ENCODE measurements at regions not wholly inside any gene's neighbourhood (a gene's known extent, or its start where the extent isn't known, plus 50 kb on each side); places are given as distances from the start of the nearest gene placed in this dataset.

- H3K27me3 ChIP-seq = no peaks in the 10 kb centered on the region
- ATAC-seq = no peak
- DNase-seq = no peak
- 75% methylated on average over 11 of the region's 14 CpGs for WGBS (ENCODE audit: insufficient coverage, low coverage, low lambda C conversion rate, missing lambda C conversion rate)
- intact Hi-C loops (cut with DNase I) = no loop called here
- H3K36me3 ChIP-seq = no peaks in the 10 kb centered on the region
- TF ChIP-seq POLR2A (IDR thresholded peaks at IDR 0.05) (no peak), CTCF (IDR thresholded peaks at IDR 0.05) (no peak)
- H3K9me3 ChIP-seq = no peaks in the 10 kb centered on the region
- H3K4me1 ChIP-seq = no peaks in the 10 kb centered on the region
- H3K27ac ChIP-seq = no peak overlapping the region
- no peak overlapping the region for H3K4me3 ChIP-seq
Observed at GRCh38 chr5:142404046-142404477, 79.2 kb upstream of the SPRY4 start.

- intact Hi-C loops (cut with DNase I) = no loop called here
- H3K4me3 ChIP-seq = no peak overlapping the region
- no peak for TF ChIP-seq CTCF (IDR thresholded peaks at IDR 0.05)
- no peak for TF ChIP-seq POLR2A (IDR thresholded peaks at IDR 0.05)
- ATAC-seq (no peak), DNase-seq (no peak)
- H3K27me3 ChIP-seq = no peaks in the 10 kb centered on the region
- no peaks in the 10 kb centered on the region for H3K4me1 ChIP-seq
- H3K9me3 ChIP-seq = no peaks in the 10 kb centered on the region
- no peaks in the 10 kb centered on the region for H3K36me3 ChIP-seq
- WGBS (ENCODE audit: insufficient coverage, low coverage, low lambda C conversion rate, missing lambda C conversion rate) = 65% methylated on average over 5 of the region's 7 CpGs
- H3K27ac ChIP-seq = no peak overlapping the region
Observed at GRCh38 chr5:142403583-142403982, 78.8 kb upstream of the SPRY4 start.

GRCh38 chr5:142402752-142403318, 78.0 kb upstream of the SPRY4 start:
- intact Hi-C loops (cut with DNase I) = no loop called here
- no peak overlapping the region for H3K4me3 ChIP-seq
- H3K4me1 ChIP-seq = no peaks in the 10 kb centered on the region
- DNase-seq (no peak), ATAC-seq (no peak)
- 100% methylated on average over 3 of the region's 3 CpGs for WGBS (ENCODE audit: insufficient coverage, low coverage, low lambda C conversion rate, missing lambda C conversion rate)
- H3K36me3 ChIP-seq = no peaks in the 10 kb centered on the region
- H3K27me3 ChIP-seq = no peaks in the 10 kb centered on the region
- H3K27ac ChIP-seq = no peak overlapping the region
- H3K9me3 ChIP-seq = no peaks in the 10 kb centered on the region
- TF ChIP-seq POLR2A (IDR thresholded peaks at IDR 0.05) (no peak), CTCF (IDR thresholded peaks at IDR 0.05) (no peak)

- H3K27ac ChIP-seq = no peak overlapping the region
- H3K9me3 ChIP-seq = no peaks in the 10 kb centered on the region
- no peaks in the 10 kb centered on the region for H3K36me3 ChIP-seq
- 87% methylated on average over 3 of the region's 8 CpGs for WGBS (ENCODE audit: insufficient coverage, low coverage, low lambda C conversion rate, missing lambda C conversion rate)
- no peak for ATAC-seq
- intact Hi-C loops (cut with DNase I) = no loop called here
- H3K27me3 ChIP-seq = no peaks in the 10 kb centered on the region
- TF ChIP-seq CTCF (IDR thresholded peaks at IDR 0.05) = no peak
- no peak for TF ChIP-seq POLR2A (IDR thresholded peaks at IDR 0.05)
- no peak for DNase-seq
- no peaks in the 10 kb centered on the region for H3K4me1 ChIP-seq
- H3K4me3 ChIP-seq = no peak overlapping the region
Observed at GRCh38 chr5:142400415-142400814, 75.6 kb upstream of the SPRY4 start.

GRCh38 chr5:142399891-142400290, 75.1 kb upstream of the SPRY4 start:
- intact Hi-C loops (cut with DNase I) = no loop called here
- Histone ChIP-seq H3K4me1 (no peaks in the 10 kb centered on the region), H3K36me3 (no peaks in the 10 kb centered on the region), H3K4me3 (no peak overlapping the region), H3K27me3 (no peaks in the 10 kb centered on the region), H3K27ac (no peak overlapping the region), H3K9me3 (no peaks in the 10 kb centered on the region)
- WGBS (ENCODE audit: insufficient coverage, low coverage, low lambda C conversion rate, missing lambda C conversion rate) = 58% methylated on average over 2 of the region's 2 CpGs
- ATAC-seq (no peak), DNase-seq (no peak)
- TF ChIP-seq CTCF (IDR thresholded peaks at IDR 0.05) (no peak), POLR2A (IDR thresholded peaks at IDR 0.05) (no peak)

Data from right lobe of liver (tissue), 6 donors.